Ishikawa (cell line): ENCODE measurements at regions not wholly inside any gene's neighbourhood (a gene's known extent, or its start where the extent isn't known, plus 50 kb on each side); places are given as distances from the start of the nearest gene placed in this dataset.

Experiments used
- CEBPB ChIP-seq: IDR thresholded peaks from 2 replicates; pipeline ENCODE4 v1.6.1; 2012
- CREB1 ChIP-seq: IDR thresholded peaks from 2 replicates; pipeline ENCODE4 v1.6.1; 2012; ENCODE audit warnings: low read depth
- EGR1 ChIP-seq: IDR thresholded peaks from 2 replicates; pipeline ENCODE4 v1.6.1; 2012
- EP300 ChIP-seq: IDR thresholded peaks from 2 replicates; pipeline ENCODE4 v1.6.1; 2012; ENCODE audit warnings: borderline replicate concordance
- FOXM1 ChIP-seq: IDR thresholded peaks from 2 replicates; pipeline ENCODE4 v1.6.1; 2012; ENCODE audit warnings: low read depth, borderline replicate concordance
- MAX ChIP-seq: IDR thresholded peaks from 2 replicates; pipeline ENCODE4 v1.6.1; 2012
- NFIC ChIP-seq: IDR thresholded peaks from 2 replicates; pipeline ENCODE4 v1.6.1; 2012
- RAD21 ChIP-seq: IDR thresholded peaks from 2 replicates; pipeline ENCODE4 v1.6.1; 2012; ENCODE audit warnings: low read depth
- REST ChIP-seq: IDR thresholded peaks from 2 replicates; pipeline ENCODE4 v1.6.1; 2012; ENCODE audit warnings: low read depth, mild to moderate bottlenecking
- TAF1 ChIP-seq: IDR thresholded peaks from 2 replicates; pipeline ENCODE4 v1.6.1; 2012; ENCODE audit warnings: low read depth, mild to moderate bottlenecking
- TCF12 ChIP-seq: IDR thresholded peaks from 2 replicates; pipeline ENCODE4 v1.6.1; 2012; ENCODE audit warnings: low read depth
- TEAD4 ChIP-seq: IDR thresholded peaks from 2 replicates; pipeline ENCODE4 v1.6.1; 2012
- USF1 ChIP-seq: IDR thresholded peaks from 2 replicates; pipeline ENCODE4 v1.6.1; 2012
- YY1 ChIP-seq: IDR thresholded peaks from 2 replicates; pipeline ENCODE4 v1.6.1; 2012; ENCODE audit warnings: low read depth
- ZBTB7A ChIP-seq: IDR thresholded peaks from 2 replicates; pipeline ENCODE4 v1.6.1; 2012; ENCODE audit warnings: low read depth

- TF ChIP-seq REST, result no peak
- no peak for TF ChIP-seq CREB1
- no peak for TF ChIP-seq TEAD4
- no peak for TF ChIP-seq TCF12
- no peak for TF ChIP-seq YY1
- no peak for TF ChIP-seq RAD21
- TF ChIP-seq ZBTB7A, result no peak
- no peak for TF ChIP-seq FOXM1
- no peak for TF ChIP-seq EGR1
- TF ChIP-seq EP300, result no peak
- no peak for TF ChIP-seq NFIC
- no peak for TF ChIP-seq MAX
- no peak for TF ChIP-seq USF1
- TF ChIP-seq TAF1, result no peak
- no peak for TF ChIP-seq CEBPB
These were observed 135.1 kb upstream of the COL21A1 start for GRCh38 chr6:56382416-56382940.

- no peak for TF ChIP-seq EGR1
- peak; percentile 28; the same call in 1 of the 2 replicates for TF ChIP-seq NFIC
- TF ChIP-seq EP300, result no peak
- TF ChIP-seq TEAD4, result no peak
- TF ChIP-seq REST, result no peak
- 0 out of 2 replicates have a peak, but pooled peaks have one; percentile 32 for TF ChIP-seq TCF12
- TF ChIP-seq CEBPB, result peak; percentile 2; the same call in 1 of the 2 replicates
These were observed 134.4 kb upstream of the COL21A1 start for GRCh38 chr6:56381801-56382251.

- TF ChIP-seq CEBPB, result no peak
These were observed 133.1 kb upstream of the COL21A1 start for GRCh38 chr6:56380476-56380875.

- TF ChIP-seq TAF1 (no peak), FOXM1 (no peak), TEAD4 (no peak), REST (no peak)
These were observed 131.7 kb upstream of the COL21A1 start for GRCh38 chr6:56378966-56379585.

- no peak for TF ChIP-seq REST
- TF ChIP-seq TCF12, result no peak
- no peak for TF ChIP-seq CEBPB
These were observed 131.1 kb upstream of the COL21A1 start for GRCh38 chr6:56378507-56378906.
